HG02588 (cell line): ENCODE measurements at regions not wholly inside any gene's neighbourhood (a gene's known extent, or its start where the extent isn't known, plus 50 kb on each side); places are given as distances from the start of the nearest gene placed in this dataset.
A peak's percentile ranks its signal among the peaks of the same experiment; 100 is the strongest.

Experiments
- ATAC-seq: cut with Tn5 transposase; IDR thresholded peaks from one replicate; pipeline ENCODE4 v1.9.1; 2021; ENCODE audit warnings: mild to moderate bottlenecking, moderate library complexity; ENCODE audit not compliant: unreplicated experiment

GRCh38 chr4:22129454-22130029, 181.0 kb upstream of the KCNIP4 start:
- ATAC-seq = no peak

- ATAC-seq = no peak
Observed at GRCh38 chr4:22122062-22122461, 173.5 kb upstream of the KCNIP4 start.

DNA sequence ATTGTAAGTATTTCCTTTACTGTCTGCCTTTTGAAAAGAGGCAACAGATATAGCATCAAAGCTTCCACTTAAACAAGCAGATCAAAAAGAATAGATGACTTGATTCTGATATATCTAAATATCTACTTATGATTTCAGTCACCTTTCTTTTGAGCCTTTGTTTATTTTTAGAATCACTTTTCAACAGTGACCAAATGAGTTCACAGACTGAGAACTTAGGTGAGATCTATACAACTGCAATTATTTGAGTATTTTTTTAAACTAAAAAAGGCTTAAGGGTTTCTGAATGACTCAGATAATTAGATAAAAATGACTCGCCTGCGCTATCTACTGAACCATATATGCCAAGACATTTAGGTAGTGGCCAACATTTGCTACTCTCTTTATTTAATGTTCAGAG, 166.7 kb upstream of the KCNIP4 start:
- ATAC-seq = no peak

DNA sequence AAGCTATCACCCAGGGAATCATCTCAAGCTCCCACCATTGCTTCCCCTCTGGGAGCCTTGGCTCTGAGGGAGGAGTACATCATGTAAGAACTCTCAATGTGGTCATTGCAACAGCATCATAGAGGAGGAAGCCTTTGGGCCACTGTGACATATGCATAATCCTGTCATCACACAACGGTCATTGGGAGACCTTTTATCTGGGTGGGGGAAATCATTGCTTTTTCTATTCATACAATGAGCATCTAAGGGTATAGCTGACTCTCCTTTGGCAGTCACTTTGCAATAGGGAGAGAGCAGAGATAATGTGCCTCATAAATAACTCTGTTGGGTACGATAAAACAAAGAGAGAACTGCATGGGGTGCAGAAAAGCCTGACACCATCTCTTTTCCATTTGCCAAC, 155.2 kb upstream of the KCNIP4 start:
- no peak for ATAC-seq

DNA sequence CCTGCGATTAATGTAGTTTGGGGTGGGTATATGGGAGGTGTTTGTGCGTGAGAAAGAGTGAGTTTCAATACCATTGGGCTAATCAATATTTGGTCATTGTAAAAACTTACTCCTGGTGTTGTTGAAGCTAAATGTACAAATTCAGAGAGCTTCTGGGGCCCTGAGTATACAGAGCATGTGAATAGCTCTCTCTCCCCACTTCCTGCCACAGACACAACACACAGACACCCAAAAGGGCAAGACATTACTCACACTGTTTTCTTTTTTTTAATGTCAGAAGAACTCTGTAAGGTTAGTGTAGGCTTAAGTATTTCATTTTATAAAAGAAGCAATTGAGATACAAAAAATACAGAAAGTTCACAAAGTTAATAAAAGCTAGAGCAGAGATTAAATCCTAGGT, 151.3 kb upstream of the KCNIP4 start:
- ATAC-seq = no peak

GRCh38 chr4:22097596-22097995, 149.0 kb upstream of the KCNIP4 start:
- no peak for ATAC-seq

- no peak for ATAC-seq
Observed at GRCh38 chr4:22094217-22094616, 145.6 kb upstream of the KCNIP4 start.

DNA sequence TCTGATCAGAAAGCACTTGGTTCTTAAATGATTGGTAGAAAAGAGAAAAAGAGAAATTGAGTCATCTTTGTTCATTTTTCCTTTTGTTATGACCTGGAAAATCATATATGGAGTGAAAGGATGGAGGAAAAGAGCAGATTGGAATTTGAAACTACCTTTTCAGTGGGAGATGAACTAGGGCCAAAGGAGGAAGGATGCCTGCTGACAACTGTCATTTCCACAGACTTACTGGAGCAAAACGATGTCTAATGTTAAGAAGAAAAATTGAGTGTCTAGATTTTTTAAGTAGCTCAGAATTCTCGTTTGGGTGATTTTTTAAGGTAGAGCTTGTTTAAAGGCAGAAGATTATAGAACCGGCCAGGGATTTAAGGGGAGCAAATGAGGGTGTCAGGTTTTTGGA, 144.6 kb upstream of the KCNIP4 start:
- ATAC-seq = no peak

- ATAC-seq = no peak
Observed at GRCh38 chr4:22091906-22092305, 143.3 kb upstream of the KCNIP4 start.

DNA sequence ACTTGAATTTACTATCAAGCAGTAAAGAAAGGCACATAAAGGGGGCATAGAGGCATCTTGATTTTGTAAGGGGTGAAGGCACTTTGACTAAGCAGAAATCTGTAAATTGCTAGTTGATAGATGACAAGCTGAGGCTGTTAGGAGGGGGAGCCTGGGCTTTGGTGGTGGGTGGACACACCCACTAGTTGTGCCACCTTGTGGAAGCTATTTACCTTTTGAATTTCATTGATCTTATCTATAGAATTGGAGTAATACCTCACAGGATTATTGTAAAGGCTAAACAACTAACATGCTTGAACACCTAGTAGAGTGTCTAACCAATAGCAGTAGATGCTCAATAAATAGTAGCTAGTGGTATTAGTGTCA, 142.8 kb upstream of the KCNIP4 start:
- no peak for ATAC-seq

DNA sequence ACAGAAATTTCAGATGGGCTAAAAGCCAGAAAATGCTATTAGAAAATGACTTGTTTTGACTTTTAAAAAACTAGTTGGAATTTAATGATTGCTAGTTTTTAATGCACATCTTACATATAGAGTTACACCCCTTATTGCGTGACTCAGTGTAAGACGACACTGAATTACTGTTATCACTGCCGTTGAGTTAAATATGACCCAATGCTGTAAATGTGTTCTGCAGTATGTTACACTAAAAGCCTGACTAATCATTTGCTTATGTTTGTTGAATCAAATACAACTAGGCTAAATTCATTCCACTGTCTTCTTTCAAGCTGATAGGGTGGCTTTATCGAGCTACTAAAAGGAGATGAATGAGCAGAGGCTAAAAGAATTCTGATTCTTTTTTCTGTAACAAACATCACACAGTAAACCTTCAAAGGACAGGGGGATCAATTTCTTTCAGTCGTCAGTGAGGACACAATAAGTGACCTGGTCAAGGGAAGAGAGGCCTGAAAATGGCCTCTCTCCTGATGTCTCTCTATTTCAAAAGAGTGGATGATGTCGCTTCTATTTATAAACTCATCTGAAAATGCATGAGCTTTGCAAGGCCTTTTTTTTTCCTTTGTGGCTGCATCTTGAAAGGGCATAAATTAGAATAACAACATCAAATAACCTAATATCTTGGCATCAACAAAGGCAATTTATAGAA, 142.2 kb upstream of the KCNIP4 start:
- ATAC-seq = no peak

DNA sequence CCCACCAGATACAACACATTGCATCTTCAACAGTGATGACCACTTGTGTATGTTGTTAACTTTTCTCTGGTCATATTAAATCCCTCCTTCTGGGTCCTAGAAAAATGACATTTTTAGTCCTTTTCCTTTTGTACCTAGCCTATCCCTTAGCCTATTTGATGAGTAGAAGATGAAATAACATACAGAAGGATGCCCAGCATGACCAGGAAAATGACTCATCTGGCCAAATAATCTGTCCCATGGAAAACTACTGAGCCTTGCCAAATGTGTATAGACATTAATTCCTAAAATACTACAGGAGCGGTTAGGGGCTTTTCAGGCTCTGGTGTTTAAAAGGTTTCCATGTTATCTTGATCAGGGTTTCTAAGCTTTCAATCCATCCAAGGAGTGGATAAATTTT, 129.0 kb upstream of the KCNIP4 start:
- ATAC-seq = no peak

DNA sequence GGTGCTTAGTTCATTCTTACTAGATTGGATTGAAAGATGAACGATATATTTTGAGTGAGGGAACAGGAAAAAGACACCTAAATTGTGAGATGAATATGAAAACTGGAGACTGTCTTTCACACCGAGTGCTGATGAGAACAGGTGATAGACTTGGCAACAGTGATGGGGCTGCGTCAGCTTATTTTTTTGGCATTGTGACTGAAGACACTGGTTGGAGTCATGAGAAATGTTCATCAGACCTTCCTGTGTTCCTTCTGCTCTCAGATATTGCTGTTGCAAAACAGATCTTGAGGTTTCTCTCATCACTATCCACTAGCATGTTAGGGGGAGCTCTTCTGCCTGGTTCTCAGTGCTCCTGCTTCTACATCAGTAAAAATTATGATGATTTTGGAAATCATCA, 124.2 kb upstream of the KCNIP4 start:
- ATAC-seq = no peak

DNA sequence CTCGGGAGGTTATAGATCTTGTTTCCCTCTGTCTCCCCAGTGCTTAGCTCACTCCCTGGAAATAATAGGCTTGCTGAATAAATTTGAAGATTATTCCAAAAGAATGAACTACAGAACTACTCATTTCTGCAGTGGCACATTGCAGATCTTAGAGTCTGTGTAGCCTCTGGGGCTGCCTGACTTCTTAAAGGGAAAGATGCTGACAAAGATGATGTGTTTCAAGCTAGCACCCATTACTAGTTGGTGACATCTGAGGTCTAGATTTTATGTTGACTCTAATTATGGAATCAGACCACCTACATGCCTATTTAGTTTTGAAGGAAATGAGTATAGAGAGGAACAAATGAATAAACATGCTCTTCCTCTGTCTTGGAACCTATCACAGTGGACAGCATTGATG, 123.7 kb upstream of the KCNIP4 start:
- ATAC-seq = peak; percentile 12

- peak; percentile 87 for ATAC-seq
Observed at GRCh38 chr4:22071749-22072148, 123.2 kb upstream of the KCNIP4 start.

- ATAC-seq = no peak
Observed at GRCh38 chr4:22070256-22070655, 121.7 kb upstream of the KCNIP4 start.

- ATAC-seq = no peak
Observed at GRCh38 chr4:22063613-22064012, 115.0 kb upstream of the KCNIP4 start.

DNA sequence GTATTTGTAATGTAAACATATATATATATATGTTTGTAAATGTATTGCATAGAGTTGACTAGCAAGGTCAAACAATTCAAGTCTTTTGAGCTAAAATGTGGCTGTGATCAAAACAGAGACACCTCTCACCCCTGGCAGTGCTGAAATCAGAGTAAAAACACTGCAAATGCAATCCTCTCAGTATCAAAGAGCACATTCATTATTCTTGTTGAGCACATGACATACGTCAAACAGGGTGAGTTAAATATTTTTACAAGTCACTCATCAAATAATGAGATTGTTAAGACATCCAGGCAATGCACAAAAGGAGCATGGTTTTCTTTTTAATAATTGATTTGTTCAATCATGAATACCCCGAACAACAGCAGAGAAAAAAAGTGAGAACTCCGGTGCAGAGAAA, 114.1 kb upstream of the KCNIP4 start:
- no peak for ATAC-seq

DNA sequence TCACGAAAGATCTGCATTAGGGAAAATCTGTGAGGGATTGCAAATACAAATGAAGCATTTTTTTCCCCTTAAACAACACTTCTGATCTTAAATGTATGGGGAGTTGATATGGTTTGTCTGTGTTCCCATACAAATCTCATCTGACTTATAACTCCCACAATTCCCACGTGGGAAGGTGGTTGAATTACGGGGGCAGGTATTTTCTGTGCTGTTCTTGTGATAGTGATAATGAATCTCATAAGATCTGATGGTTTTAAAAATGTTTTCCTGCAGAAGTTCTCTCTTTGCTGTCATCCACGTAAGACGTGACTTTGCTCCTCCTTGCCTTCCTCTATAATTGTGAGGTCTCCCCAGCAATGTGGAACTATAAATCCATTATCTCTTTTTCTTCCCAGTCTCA, 107.4 kb upstream of the KCNIP4 start:
- ATAC-seq = no peak

DNA sequence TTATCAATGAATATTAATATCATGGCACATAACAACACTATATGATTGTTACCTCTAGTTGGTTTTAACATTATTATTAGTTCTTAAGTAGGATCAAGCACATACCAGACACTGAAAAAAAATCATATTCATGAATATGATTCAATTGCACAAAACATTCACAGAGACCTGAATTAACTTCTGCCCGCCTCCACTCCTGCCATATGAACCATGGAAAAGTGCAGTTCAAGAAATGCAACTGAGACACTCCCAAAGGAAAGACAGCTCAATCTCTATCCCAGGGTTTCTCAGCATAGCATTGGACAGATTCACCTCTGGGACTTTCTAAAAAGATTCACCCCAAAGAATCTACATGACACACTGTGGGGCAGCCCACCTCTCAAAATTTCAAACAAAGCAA, 103.5 kb upstream of the KCNIP4 start:
- ATAC-seq = no peak

DNA sequence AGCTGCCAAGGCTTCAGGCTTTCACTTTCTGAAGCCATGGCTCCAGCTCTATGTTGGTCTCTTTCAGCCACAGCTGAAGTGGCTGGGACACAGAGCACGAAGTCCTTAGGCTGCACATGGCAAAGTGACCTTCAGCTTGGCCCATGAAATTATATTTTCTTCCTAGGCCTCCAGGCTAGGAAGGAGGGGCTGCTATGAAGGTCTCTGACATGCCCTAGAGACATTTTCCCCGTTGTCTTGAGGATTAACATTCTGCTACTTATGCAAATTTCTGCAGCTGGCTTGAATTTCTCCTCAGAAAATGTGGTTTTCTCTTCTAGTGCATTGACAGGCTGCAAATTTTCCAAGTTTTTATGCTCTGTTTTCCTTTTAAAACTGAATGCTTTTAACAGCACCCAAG, 99.8 kb upstream of the KCNIP4 start:
- ATAC-seq = no peak

GRCh38 chr4:22047793-22048192, 99.2 kb upstream of the KCNIP4 start:
- no peak for ATAC-seq

DNA sequence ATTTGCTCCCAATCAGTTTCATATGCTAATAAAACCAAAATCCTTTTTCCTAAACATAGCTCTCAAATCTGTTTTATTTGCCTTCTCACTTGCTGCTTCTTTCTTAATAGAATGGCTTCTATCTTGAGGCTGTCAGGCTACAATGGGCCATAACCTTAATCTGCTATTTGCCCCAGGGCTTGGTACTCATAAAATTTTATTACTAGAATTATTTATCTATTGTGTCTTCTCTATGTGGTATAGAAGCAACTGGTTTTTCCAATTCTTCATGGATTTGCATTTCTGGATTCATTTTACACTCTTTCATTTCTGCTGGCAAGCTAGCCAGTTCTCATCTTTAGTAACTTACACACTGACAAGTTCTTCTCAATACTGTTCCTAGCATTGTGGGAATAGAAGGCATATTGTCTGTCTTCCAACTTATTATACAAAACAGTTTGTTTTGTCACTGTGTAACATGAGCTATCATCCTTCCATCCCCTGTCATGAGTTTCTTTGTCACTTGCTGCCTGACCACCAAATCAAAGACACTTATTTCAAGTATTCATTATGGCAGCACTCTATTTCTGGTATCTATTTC, 96.6 kb upstream of the KCNIP4 start:
- no peak for ATAC-seq
